ENCODE measurements at regions not wholly inside any gene's neighbourhood (a gene's known extent, or its start where the extent isn't known, plus 50 kb on each side); places are given as distances from the start of the nearest gene placed in this dataset.

DNA sequence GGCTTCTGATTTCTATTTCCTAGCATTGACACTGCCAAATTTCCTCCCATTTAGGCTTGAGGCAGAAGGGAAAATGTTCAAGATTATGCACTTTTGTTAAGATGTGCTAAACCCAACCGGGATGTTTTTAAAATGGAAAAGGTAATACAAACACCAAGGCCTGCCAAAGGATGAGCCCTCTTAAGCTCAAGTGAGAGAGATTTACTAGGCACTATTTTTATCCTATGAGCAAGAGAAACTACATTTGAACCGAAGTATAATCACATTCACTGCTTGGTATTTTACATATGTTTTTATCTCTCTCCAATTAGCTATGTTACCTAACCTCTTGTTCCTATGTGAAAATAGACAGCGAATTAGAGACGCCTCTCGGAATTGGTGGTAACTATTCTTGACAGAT lies 295.8 kb downstream of the GABRB3 start:
- DNase-seq (ENCODE audit: low read depth) = no peak

DNA sequence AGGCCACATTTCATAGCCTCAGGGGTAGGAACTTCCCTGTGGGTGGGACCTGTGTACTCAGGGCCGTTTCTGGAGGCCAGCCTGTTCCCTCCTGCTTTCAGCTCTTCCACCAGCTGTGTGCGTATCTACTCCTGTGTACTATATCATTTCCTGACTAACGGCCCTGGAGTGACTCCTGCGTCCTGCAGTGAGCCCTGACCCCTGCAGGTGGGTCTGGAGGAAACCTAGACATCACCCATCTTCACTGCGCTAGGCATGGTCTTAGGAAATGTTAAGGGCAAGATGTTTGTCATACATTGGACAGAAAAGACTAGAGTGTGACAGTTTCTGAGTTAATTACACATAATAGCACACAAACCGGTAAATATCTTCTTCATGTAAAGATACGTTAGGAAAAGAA lies 297.3 kb downstream of the GABRB3 start:
- no peak for DNase-seq (ENCODE audit: low read depth)

GRCh38 chr15:26472661-26473060 lies 300.2 kb downstream of the GABRB3 start:
- DNase-seq (ENCODE audit: low read depth) = no peak

DNA sequence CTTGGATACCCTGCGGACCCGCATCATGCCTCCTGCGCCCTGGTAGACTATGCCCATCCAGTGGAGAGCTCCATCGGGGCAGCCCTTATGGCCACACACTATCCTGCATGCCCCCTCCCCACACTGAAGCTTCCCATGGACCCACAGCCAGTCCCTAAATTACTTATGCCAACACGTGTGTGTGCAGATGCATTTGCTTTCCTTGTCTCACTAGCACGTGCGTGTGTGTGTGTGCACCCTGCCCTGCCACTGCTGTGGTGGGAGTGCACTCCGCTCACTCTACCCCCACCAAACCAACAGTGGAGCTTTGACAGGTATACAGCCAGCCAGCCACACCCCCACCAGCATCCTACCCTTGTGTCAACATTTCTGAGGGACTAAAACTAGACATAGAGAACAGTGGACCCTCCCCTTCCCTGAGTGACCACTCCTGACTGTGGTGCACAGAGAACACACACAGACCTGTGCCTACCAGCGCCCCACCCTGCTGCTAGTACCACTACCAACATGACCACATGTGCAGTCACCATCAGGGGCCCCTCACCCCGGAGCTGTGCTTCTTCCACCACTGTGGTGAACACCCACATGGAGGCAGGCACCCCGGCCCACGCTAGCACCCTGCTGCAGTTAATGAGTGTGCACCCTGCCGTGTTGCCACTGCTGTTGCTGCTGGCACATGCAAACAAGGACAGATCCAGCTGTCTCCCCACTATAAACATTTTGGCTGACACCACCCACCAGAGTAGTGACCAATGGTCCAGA lies 310.8 kb downstream of the GABRB3 start:
- no peak for DNase-seq (ENCODE audit: low read depth)

DNA sequence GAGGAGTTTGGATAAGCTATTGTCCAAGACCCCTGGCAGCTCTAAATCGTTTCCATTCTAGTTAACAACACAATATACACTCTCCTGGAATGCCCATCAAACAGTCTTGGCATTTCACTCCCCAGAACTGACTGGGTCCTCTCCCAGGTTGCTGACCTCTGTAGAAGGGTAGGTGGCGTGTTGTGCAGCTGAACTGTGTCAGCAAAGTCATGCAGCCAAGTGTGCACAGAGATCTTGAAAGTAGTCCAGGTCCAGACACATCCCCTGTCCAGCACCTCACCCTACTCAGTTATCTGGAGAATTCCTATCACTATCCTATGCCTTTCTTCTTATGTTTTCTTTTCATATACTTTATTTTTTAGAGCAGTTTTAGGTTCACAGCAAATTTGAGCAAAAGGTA lies 312.7 kb downstream of the GABRB3 start:
- DNase-seq (ENCODE audit: low read depth) = no peak

GRCh38 chr15:26455828-26456227 lies 317.0 kb downstream of the GABRB3 start:
- no peak for DNase-seq (ENCODE audit: low read depth)

- DNase-seq (ENCODE audit: low read depth) = no peak
Observed at GRCh38 chr15:26453914-26454313, 319.0 kb downstream of the GABRB3 start.

- DNase-seq (ENCODE audit: low read depth) = no peak
Observed at GRCh38 chr15:26451995-26452394, 320.9 kb downstream of the GABRB3 start.

GRCh38 chr15:26449291-26449690 lies 323.6 kb downstream of the GABRB3 start:
- DNase-seq (ENCODE audit: low read depth) = no peak

DNA sequence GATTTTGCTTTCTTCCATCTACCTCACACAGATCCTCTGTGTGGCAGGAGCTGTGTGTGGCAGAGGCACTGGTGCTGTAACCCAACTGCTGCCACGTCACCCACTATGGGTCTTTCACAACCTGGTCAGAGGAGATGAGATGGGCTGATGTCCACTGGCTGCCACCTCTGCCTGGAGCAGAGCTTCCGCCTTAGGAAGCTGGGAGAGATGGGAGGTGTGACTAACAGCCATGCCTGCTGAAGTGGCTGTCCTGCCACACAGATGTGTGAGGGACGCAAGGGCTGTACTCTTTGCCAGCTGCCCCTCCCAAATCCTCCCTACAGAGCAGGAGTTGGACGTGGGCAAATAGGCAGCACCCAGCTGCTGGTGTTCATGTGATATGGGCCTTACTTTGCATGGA lies 329.5 kb downstream of the GABRB3 start:
- no peak for DNase-seq (ENCODE audit: low read depth)

DNA sequence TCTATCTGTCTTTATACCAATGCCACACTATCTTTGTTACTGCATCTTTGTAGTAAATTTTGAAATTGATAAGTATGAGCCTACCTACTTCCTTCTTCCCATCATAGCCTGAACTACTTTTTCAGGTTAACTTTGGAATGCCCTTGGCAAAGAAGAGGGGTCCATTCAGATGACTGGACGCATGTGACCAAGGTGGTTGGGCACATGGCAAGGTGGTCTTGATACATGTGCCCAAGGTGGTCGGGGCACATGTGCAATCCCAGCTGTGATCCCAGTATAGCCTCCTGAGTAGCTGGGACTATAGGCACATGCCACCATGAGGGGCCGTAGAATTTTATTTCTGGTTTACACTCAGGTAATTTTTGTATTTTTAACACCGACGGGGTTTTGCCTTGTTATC lies 330.2 kb downstream of the GABRB3 start:
- DNase-seq (ENCODE audit: low read depth) = no peak

DNA sequence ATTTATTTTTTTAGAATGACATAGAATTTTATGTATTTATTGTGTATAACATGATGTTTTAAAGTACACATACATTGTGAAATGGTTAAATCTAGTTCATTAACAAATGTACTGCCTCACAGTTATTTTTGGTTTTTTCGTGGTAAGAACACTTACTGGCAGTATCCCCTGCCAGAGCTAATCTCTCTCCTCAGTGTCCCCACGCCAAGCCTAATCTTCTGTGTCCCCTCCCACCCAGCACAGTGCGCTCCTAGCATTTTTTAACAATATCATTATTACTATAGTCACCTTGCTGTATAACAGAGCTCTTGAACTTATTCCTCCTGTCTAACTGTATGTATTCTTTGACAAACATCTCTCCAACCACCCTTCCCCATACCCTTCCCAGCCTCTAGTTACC lies 333.2 kb downstream of the GABRB3 start:
- no peak for DNase-seq (ENCODE audit: low read depth)

DNA sequence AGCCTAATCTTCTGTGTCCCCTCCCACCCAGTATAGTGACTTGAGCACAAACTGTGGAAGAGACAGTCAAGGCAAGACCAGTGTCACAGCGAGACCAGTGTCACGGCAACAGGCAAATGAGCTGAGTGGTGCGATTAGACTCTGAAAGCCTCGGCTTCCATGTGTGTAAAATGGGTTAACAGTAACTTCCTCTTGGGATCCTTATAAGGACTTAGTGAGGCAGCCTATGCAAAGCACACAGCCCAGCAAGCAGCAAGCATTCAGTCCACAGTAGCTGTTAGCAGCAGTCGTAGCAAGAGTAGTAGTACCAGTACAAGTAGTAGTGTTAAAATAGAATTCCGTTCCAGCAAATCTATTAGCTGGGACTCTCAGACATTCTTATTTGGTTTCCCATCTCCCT lies 334.1 kb downstream of the GABRB3 start:
- DNase-seq (ENCODE audit: low read depth) = no peak

- DNase-seq (ENCODE audit: low read depth) = no peak
Observed at GRCh38 chr15:26438316-26438715, 334.6 kb downstream of the GABRB3 start.

- no peak for DNase-seq (ENCODE audit: low read depth)
Observed at GRCh38 chr15:26433818-26434217, 339.0 kb downstream of the GABRB3 start.

DNA sequence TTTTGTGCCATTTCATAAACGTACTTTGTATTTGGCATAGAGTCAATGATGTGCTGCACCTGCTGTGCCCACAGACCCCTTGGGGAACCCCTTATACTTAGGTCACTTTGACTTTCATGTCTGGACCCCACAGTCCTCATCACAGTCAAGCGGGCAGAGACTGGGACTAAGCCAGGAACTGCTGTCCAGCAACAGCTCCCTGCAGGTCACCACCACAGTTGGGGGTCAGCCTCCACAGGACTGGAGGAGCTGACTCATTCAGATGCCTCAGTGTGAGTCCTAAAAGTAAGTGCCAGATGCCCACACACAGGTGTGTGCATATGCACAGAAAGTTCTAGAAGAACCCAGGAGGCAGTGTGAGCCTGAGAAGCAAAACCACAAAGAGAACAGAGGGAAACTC lies 339.8 kb downstream of the GABRB3 start:
- DNase-seq (ENCODE audit: low read depth) = no peak

GRCh38 chr15:26421065-26421464 lies 351.8 kb downstream of the GABRB3 start:
- DNase-seq (ENCODE audit: low read depth) = no peak

GRCh38 chr15:26395624-26396023 lies 377.2 kb downstream of the GABRB3 start:
- DNase-seq (ENCODE audit: low read depth) = no peak

DNA sequence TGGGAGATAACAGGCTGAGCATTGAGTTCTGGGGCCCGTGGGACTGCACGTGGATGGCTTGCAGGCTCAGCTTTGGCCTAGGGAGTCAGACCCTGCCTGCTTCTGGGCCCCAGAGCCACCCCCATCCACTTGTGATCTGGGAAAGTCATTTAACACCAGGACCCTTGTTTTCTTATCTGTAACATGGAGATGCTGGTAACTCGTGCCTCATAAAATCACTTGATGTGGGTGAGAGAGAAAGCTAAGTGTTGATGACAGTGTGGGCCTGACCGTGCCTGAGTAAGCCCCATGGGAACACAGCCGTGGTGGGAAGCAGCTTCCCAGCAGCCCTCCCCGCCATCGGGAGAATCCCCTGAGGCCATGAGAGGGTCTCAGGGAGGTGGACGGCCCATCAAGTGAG lies 378.1 kb downstream of the GABRB3 start:
- no peak for DNase-seq (ENCODE audit: low read depth)

DNA sequence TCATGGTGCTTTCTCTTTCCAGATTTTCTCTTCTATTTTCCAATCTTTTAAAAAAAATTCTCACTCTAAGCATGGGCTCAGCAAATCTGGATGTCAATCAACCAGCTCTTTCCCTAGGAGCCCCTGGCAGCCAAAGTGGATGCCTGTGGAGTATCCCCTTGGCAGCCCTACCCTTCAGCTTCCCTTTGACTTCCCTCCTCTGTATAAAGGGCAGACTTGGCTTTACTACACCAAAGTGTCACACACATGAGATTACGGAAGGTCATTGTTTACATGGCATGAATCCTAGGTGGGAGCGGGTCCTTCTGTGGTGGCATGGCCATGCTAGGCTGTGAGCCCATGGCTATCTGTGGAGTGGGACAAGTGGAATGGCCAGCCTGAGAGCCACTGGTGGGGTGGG lies 379.9 kb downstream of the GABRB3 start:
- DNase-seq (ENCODE audit: low read depth) = no peak

DNA sequence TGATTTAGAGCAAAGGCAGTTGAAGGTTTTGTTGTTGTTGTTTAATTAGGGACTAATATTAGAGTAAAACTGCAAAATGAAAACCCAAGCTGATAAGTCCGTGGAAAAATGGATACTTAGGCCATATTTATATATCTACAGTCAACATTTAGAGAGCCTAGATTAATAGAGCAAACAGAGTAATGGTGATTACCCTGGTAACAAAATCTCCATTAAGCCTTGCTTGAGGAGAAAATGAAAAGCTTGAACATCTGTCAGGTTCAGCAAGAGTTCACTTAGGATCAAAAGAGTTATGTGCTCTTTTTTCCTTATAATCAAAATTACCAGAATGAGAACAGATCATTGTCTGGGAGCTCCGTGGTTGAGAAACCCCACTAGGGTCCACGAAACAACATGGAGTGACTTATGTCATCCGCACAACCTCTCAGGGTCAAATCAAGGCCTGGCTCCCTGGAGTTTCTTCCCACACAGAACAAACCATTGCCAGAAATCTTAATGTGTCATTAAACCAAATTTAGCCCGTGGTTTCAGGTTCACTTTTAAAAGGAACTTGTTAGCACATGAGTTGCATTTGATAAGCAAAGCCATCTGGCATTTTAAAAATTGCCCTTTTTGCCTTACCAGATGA lies 381.2 kb downstream of the GABRB3 start:
- no peak for DNase-seq (ENCODE audit: low read depth)

GRCh38 chr15:26382444-26383072 lies 390.3 kb downstream of the GABRB3 start:
- no peak for DNase-seq (ENCODE audit: low read depth)

DNA sequence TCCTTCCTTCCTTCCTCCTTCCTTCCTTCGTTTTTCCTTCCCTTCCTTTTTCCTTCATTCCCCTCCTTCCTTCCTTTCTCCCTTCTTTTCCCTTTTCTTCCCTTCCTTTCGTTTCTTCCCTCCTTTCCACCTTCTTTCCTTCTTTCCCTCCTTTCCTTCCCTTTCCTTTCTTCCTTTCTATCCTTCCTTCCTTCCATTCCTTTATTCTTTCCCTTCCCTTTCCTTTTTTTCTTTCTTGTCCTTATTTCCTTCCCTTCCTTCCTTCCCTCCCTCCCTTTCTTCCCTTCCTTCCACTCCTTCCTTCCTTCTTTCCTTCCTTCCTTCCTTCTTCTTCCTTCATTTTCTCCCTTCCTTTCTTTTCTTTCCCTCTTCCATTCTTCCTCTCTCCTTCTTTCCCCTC lies 394.6 kb downstream of the GABRB3 start:
- no peak for DNase-seq (ENCODE audit: low read depth)

DNA sequence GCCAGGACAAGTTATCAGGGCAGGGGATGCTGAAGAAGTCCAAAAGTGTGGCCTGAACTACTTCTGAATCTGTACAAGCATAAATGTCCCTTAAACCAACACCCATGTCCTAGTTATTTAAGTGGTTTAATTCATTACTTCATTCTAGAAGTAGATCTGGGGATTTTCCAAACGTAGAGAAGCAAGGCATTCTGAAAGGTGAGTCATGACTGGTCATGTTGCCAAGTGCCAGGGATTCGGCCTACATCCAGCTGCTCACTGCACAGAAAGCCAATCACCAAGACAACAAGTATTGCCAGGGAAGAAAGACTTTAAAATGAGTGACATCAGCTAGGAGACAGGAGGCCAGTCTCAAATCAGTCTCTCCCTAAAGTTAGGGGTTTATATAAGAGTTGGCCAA lies 396.6 kb downstream of the GABRB3 start:
- no peak for DNase-seq (ENCODE audit: low read depth)
